Heart left ventricle (tissue), 13 donors: ENCODE measurements at regions not wholly inside any gene's neighbourhood (a gene's known extent, or its start where the extent isn't known, plus 50 kb on each side); places are given as distances from the start of the nearest gene placed in this dataset.

Experiments used
- POLR2A ChIP-seq, 2 donors: fragments of 450-650 bp; IDR thresholded peaks; one replicate each; pipeline ENCODE4 v1.6.1; 2017; ENCODE audit warnings: antibody characterized with exemption in 2 of 2, mild to moderate bottlenecking in 2 of 2, moderate library complexity in 2 of 2
- TF ChIP-seq, protein P1 (sequence below), 12 donors: fragments of 200-600 bp; sonication (generic) in 4 of 12; IDR thresholded peaks; one replicate each; pipeline versions ENCODE4 v1.5.0 to v1.8.0; 2018 to 2022; ENCODE audit warnings: antibody characterized with exemption in 12 of 12, mild to moderate bottlenecking in 5 of 12
- donor health status: ischemic (EF 13 %, LVEDD 7.1; RV severe dilation, severe dysfunction).
- donor health status: DM: no; HTN: yes; CAD: no.
- donor health status: DM: no; HTN: no; CAD: no.
- donor health status: ischemic (EF 25% LVEDD 6.9; RV normal size, moderate dysfunction).
- donor health status: ischemic (EF 25% LVEDD 5.7; RV mildly dilated, moderate dysfunction).
- donor health status: ischemic (EF 35%, LVEDD 5.7; RV mildly dilated, moderate dysfunction).
- donor health status: nonischemic (EF 11% LVEDD 7.7; RV severe dilation, severe dysfunction).
- donor health status: DM: yes; HTN: yes; CAD: no.
- donor health status: PGD.
- donor health status: ischemic (EF 29% LVEDD 5.4; RV normal size, mild dysfunction).
- donor health status: nonischemic (EF 23%, LVEDD 6.1; RV moderate dilation, normal function).

DNA sequence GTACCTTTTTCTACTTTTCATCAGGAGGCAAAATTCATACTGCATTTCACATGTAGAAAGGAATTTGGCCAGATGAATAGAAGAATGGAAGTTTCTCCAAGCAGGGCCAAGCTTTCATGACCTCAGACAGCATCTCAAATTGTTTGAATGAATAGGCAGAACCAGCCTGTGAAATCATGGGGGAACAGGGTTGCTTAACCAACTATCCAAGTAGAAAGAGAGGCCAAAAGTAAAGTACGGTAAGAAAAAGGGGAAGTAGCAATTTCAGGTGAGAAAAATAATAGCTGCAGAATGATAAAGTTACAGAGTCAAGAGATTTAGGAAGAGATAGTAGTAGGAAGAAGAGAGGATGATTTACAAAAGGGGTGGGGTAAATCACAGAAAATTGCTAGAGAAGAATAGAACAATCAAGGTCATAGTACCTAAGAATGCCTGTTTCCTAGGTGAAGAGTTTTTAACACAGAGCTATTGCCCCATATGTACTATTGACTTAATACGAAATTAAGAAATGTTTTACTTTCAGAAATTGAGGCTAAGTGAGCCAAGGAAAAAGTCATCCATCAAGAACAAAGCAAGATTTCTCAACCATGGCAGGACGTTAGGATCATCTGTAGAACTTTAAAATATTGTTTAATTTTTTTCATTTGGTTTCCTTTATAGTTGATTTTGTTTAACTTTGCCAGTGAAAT, 177.1 kb upstream of the TET2 start:
- TF ChIP-seq, protein P1, sequence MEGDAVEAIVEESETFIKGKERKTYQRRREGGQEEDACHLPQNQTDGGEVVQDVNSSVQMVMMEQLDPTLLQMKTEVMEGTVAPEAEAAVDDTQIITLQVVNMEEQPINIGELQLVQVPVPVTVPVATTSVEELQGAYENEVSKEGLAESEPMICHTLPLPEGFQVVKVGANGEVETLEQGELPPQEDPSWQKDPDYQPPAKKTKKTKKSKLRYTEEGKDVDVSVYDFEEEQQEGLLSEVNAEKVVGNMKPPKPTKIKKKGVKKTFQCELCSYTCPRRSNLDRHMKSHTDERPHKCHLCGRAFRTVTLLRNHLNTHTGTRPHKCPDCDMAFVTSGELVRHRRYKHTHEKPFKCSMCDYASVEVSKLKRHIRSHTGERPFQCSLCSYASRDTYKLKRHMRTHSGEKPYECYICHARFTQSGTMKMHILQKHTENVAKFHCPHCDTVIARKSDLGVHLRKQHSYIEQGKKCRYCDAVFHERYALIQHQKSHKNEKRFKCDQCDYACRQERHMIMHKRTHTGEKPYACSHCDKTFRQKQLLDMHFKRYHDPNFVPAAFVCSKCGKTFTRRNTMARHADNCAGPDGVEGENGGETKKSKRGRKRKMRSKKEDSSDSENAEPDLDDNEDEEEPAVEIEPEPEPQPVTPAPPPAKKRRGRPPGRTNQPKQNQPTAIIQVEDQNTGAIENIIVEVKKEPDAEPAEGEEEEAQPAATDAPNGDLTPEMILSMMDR (IDR thresholded peaks at IDR 0.05): no peak
- no peak for TF ChIP-seq POLR2A (IDR thresholded peaks at IDR 0.05)
